SK-N-SH (cell line): ENCODE measurements at regions not wholly inside any gene's neighbourhood (a gene's known extent, or its start where the extent isn't known, plus 50 kb on each side); places are given as distances from the start of the nearest gene placed in this dataset.

Experiments used
- CTCF ChIA-PET: fragments of 300-600, 350-600 bp; formaldehyde crosslinking; extraction: SDS; loops from one replicate; lab custom pipeline; 2021; lab: Yijun Ruan, JAX
- POLR2A ChIA-PET: fragments of 350-600 bp; sonication (Branson Sonifier 250); formaldehyde crosslinking; extraction: SDS; loops from one replicate; lab custom pipeline; 2020; ENCODE audit warnings: antibody characterized with exemption, inconsistent platforms; lab: Yijun Ruan, JAX
- DNase-seq: peaks from one replicate; pipeline ENCODE4 v3.0.0; 2012
- H2AFZ ChIP-seq: fragments of 200-600 bp; sonication (generic); 2 replicates; pipeline ENCODE4 v1.8.1; 2016; ENCODE audit warnings: antibody characterized with exemption, mild to moderate bottlenecking, low read depth
- H3F3A ChIP-seq: fragments of 200-600 bp; sonication (generic); replicated peaks from 2 replicates; pipeline ENCODE3; 2016; ENCODE audit warnings: antibody characterized with exemption, mild to moderate bottlenecking; ENCODE audit not compliant: insufficient read depth
- H3K27ac ChIP-seq, 2 experiments: fragments of 200-500 bp in 1 of 2; fragments of 200-600 bp in 1 of 2; sonication (Bioruptor generic) in 1 of 2; sonication (generic), shearing (Covaris generic) in 1 of 2; 2 replicates each; pipeline versions ENCODE4 v1.5.1 to v1.6.1; 2014 to 2016; ENCODE audit warnings: low read depth in 2 of 2, inconsistent platforms in 1 of 2, low read length in 1 of 2, mild to moderate bottlenecking in 1 of 2, mixed read lengths in 1 of 2
- H3K27me3 ChIP-seq: fragments of 200-600 bp; sonication (generic), shearing (Covaris generic); 2 replicates; pipeline ENCODE4 v1.6.1; 2016; ENCODE audit warnings: mixed run types; ENCODE audit not compliant: insufficient read depth
- H3K36me3 ChIP-seq, 2 experiments: fragments of 200-500 bp in 1 of 2; fragments of 200-600 bp in 1 of 2; sonication (Bioruptor generic) in 1 of 2; sonication (generic) in 1 of 2; replicated peaks in 1 of 2; 2 replicates each; pipeline versions ENCODE3 to v1.5.1; 2014 to 2016; ENCODE audit warnings: low read length in 1 of 2, mild to moderate bottlenecking in 1 of 2; ENCODE audit not compliant: insufficient read depth in 2 of 2, control insufficient read depth in 1 of 2
- H3K4me1 ChIP-seq, 2 experiments: fragments of 200-500 bp in 1 of 2; fragments of 200-600 bp in 1 of 2; sonication (Bioruptor generic) in 1 of 2; sonication (generic), shearing (Covaris generic) in 1 of 2; 2 replicates each; pipeline versions ENCODE4 v1.5.1 to v1.6.1; 2014 to 2016; ENCODE audit warnings: low read depth in 1 of 2, low read length in 1 of 2, mixed run types in 1 of 2; ENCODE audit not compliant: insufficient read depth in 2 of 2, control insufficient read depth in 1 of 2
- H3K4me2 ChIP-seq: fragments of 200-600 bp; sonication (generic), shearing (Covaris generic); 2 replicates; pipeline ENCODE4 v1.6.1; 2017; ENCODE audit warnings: mixed run types
- H3K4me3 ChIP-seq, 2 experiments: fragments of 200-500 bp in 1 of 2; fragments of 200-600 bp in 1 of 2; sonication (Bioruptor generic) in 1 of 2; sonication (generic), shearing (Covaris generic) in 1 of 2; 2 replicates each; pipeline versions ENCODE4 v1.5.1 to v1.8.1; 2014 to 2016; ENCODE audit warnings: low read depth in 2 of 2, inconsistent platforms in 1 of 2, low read length in 1 of 2, mild to moderate bottlenecking in 1 of 2, mixed read lengths in 1 of 2, moderate library complexity in 1 of 2
- H3K79me2 ChIP-seq: fragments of 200-600 bp; sonication (generic); 2 replicates; pipeline ENCODE4 v1.8.1; 2017; ENCODE audit warnings: mild to moderate bottlenecking; ENCODE audit not compliant: insufficient read depth
- H3K9ac ChIP-seq: fragments of 200-600 bp; sonication (generic); 2 replicates; pipeline ENCODE4 v1.6.1; 2017; ENCODE audit warnings: mixed run types
- H3K9me2 ChIP-seq: fragments of 200-600 bp; sonication (generic); 2 replicates; pipeline ENCODE4 v1.6.1; 2017; ENCODE audit warnings: mixed run types
- H3K9me3 ChIP-seq: fragments of 200-600 bp; sonication (generic); 2 replicates; pipeline ENCODE4 v1.6.1; 2017; ENCODE audit warnings: mixed run types, mild to moderate bottlenecking, moderate library complexity
- H4K20me1 ChIP-seq: fragments of 200-600 bp; sonication (generic); 2 replicates; pipeline ENCODE4 v1.6.1; 2017; ENCODE audit warnings: mild to moderate bottlenecking, mixed run types; ENCODE audit not compliant: insufficient read depth
- CHD2 ChIP-seq: fragments of 150-350 bp; IDR thresholded peaks from 2 replicates; pipeline ENCODE4 v1.6.1; 2018; ENCODE audit warnings: low read length; ENCODE audit not compliant: partially characterized antibody
- ELF1 ChIP-seq: IDR thresholded peaks from 2 replicates; pipeline ENCODE4 v1.4.0; 2012
- EZH2phosphoT487 ChIP-seq: fragments of 200-600 bp; sonication (generic); IDR thresholded peaks from 2 replicates; pipeline ENCODE4 v1.6.1; 2017; ENCODE audit warnings: low read depth, mixed run types, mild to moderate bottlenecking, antibody characterized with exemption, moderate library complexity, borderline replicate concordance
- FOSL2 ChIP-seq: IDR thresholded peaks from 2 replicates; pipeline ENCODE4 v1.4.0; 2012; ENCODE audit warnings: low read depth, mild to moderate bottlenecking, moderate library complexity, borderline replicate concordance
- FOXJ3 ChIP-seq: sonication (generic); formaldehyde crosslinking; IDR thresholded peaks from 2 replicates; pipeline ENCODE4 v1.5.1; 2020; ENCODE audit warnings: mild to moderate bottlenecking, missing genetic modification reagents
- GABPA ChIP-seq: IDR thresholded peaks from 2 replicates; pipeline ENCODE4 v1.4.0; 2012; ENCODE audit warnings: low read depth, mild to moderate bottlenecking
- JUND ChIP-seq: IDR thresholded peaks from 2 replicates; pipeline ENCODE4 v1.4.0; 2012
- MXI1 ChIP-seq: IDR thresholded peaks from 2 replicates; pipeline ENCODE4 v1.6.1; 2012; ENCODE audit warnings: mild to moderate bottlenecking, low read depth, low read length, improper control_type of control experiment
- NFIC ChIP-seq: IDR thresholded peaks from 2 replicates; pipeline ENCODE4 v1.4.0; 2012; ENCODE audit warnings: borderline replicate concordance
- NRF1 ChIP-seq: IDR thresholded peaks from 2 replicates; pipeline ENCODE4 v1.6.1; 2012; ENCODE audit warnings: low read depth, mild to moderate bottlenecking, low read length
- POLR2AphosphoS5 ChIP-seq: IDR thresholded peaks from 2 replicates; pipeline ENCODE4 v1.6.1; 2012; ENCODE audit warnings: low read depth, low read length
- RAD21 ChIP-seq: IDR thresholded peaks from 2 replicates; pipeline ENCODE4 v1.6.1; 2012; ENCODE audit warnings: mild to moderate bottlenecking, low read length
- RCOR1 ChIP-seq: fragments of 150-350 bp; IDR thresholded peaks from 2 replicates; pipeline ENCODE4 v1.6.1; 2017; ENCODE audit warnings: antibody characterized with exemption, low read length
- RFX5 ChIP-seq: IDR thresholded peaks from 2 replicates; pipeline ENCODE4 v1.6.1; 2012; ENCODE audit warnings: mild to moderate bottlenecking, improper control_type of control experiment, low read length
- TAF1 ChIP-seq: IDR thresholded peaks from 2 replicates; pipeline ENCODE4 v1.6.1; 2012; ENCODE audit warnings: low read depth, mild to moderate bottlenecking, low read length, moderate library complexity, borderline replicate concordance
- TCF12 ChIP-seq: IDR thresholded peaks from 2 replicates; pipeline ENCODE4 v1.4.0; 2012
- WGBS: methylation state at CpG from one replicate; pipeline ENCODE4 v1.1.6; 2017; ENCODE audit warnings: low lambda C conversion rate; 5-methylcytosine and 5-hydroxymethylcytosine counted together
- TF ChIP-seq, protein P1 (sequence below): IDR thresholded peaks from 2 replicates; pipeline ENCODE4 v1.4.0; 2012; ENCODE audit warnings: low read depth
- TF ChIP-seq, protein P2 (sequence below): IDR thresholded peaks from 2 replicates; pipeline ENCODE4 v1.4.0; 2012; ENCODE audit warnings: low read depth, borderline replicate concordance
- TF ChIP-seq, protein P3 (sequence below): IDR thresholded peaks from 2 replicates; pipeline ENCODE4 v1.6.1; 2012; ENCODE audit warnings: mild to moderate bottlenecking, low read depth, low read length, moderate library complexity

GRCh38 chr9:118527261-118527660 is 823.1 kb downstream of the TLR4 start:
- Histone ChIP-seq H3F3A (no peaks in the 10 kb centered on the region), H3K4me3 (no peak overlapping the region), H4K20me1 (no peaks in the 10 kb centered on the region), H3K27me3 (no peaks in the 10 kb centered on the region), H2AFZ (no peak overlapping the region), H3K36me3 (no peaks in the 10 kb centered on the region), H3K4me2 (no peak overlapping the region), H3K79me2 (no peaks in the 10 kb centered on the region), H3K4me1 (peaks cover 0 to 7% of the 10 kb centered on the region in 2 experiments; a peak in 2 of 4 replicates), H3K27ac (no peak overlapping the region), H3K9me2 (no peaks in the 10 kb centered on the region), H3K9ac (no peak overlapping the region), H3K9me3 (no peaks in the 10 kb centered on the region)
- POLR2A ChIA-PET: no interaction called here
- TF ChIP-seq, protein P1, sequence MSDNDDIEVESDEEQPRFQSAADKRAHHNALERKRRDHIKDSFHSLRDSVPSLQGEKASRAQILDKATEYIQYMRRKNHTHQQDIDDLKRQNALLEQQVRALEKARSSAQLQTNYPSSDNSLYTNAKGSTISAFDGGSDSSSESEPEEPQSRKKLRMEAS: no peak
- TF ChIP-seq RAD21 (no peak), NRF1 (no peak), POLR2AphosphoS5 (no peak), MXI1 (no peak), JUND (no peak), NFIC (no peak), RFX5 (no peak), GABPA (no peak), CHD2 (no peak)
- TF ChIP-seq, protein P2, sequence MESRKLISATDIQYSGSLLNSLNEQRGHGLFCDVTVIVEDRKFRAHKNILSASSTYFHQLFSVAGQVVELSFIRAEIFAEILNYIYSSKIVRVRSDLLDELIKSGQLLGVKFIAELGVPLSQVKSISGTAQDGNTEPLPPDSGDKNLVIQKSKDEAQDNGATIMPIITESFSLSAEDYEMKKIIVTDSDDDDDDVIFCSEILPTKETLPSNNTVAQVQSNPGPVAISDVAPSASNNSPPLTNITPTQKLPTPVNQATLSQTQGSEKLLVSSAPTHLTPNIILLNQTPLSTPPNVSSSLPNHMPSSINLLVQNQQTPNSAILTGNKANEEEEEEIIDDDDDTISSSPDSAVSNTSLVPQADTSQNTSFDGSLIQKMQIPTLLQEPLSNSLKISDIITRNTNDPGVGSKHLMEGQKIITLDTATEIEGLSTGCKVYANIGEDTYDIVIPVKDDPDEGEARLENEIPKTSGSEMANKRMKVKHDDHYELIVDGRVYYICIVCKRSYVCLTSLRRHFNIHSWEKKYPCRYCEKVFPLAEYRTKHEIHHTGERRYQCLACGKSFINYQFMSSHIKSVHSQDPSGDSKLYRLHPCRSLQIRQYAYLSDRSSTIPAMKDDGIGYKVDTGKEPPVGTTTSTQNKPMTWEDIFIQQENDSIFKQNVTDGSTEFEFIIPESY: no peak
- 32% methylated on average over 1 of the region's 1 CpG for WGBS
- CTCF ChIA-PET: interaction anchor here (2.1 kb wide), 1 partner anchor 357 kb away, joined by 7 read pairs; no protein-coding TSS in a partner anchor
- no peak for DNase-seq

- Histone ChIP-seq H3K27me3 (no peaks in the 10 kb centered on the region), H3K4me3 (no peak overlapping the region), H3K4me2 (no peak overlapping the region), H3K36me3 (no peaks in the 10 kb centered on the region), H2AFZ (no peak overlapping the region), H3K9me2 (no peaks in the 10 kb centered on the region), H4K20me1 (no peaks in the 10 kb centered on the region), H3K4me1 (peaks cover 0 to 7% of the 10 kb centered on the region in 2 experiments; a peak in 2 of 4 replicates), H3K27ac (no peak overlapping the region), H3K9me3 (no peaks in the 10 kb centered on the region), H3K79me2 (no peaks in the 10 kb centered on the region), H3K9ac (no peak overlapping the region), H3F3A (no peaks in the 10 kb centered on the region)
- TF ChIP-seq FOSL2 (no peak), FOXJ3 (no peak), RCOR1 (no peak), ELF1 (no peak), NFIC (no peak), GABPA (no peak), TAF1 (no peak), TCF12 (no peak), RAD21 (no peak), JUND (no peak), MXI1 (no peak), EZH2phosphoT487 (no peak), CHD2 (no peak)
- TF ChIP-seq, protein P3, sequence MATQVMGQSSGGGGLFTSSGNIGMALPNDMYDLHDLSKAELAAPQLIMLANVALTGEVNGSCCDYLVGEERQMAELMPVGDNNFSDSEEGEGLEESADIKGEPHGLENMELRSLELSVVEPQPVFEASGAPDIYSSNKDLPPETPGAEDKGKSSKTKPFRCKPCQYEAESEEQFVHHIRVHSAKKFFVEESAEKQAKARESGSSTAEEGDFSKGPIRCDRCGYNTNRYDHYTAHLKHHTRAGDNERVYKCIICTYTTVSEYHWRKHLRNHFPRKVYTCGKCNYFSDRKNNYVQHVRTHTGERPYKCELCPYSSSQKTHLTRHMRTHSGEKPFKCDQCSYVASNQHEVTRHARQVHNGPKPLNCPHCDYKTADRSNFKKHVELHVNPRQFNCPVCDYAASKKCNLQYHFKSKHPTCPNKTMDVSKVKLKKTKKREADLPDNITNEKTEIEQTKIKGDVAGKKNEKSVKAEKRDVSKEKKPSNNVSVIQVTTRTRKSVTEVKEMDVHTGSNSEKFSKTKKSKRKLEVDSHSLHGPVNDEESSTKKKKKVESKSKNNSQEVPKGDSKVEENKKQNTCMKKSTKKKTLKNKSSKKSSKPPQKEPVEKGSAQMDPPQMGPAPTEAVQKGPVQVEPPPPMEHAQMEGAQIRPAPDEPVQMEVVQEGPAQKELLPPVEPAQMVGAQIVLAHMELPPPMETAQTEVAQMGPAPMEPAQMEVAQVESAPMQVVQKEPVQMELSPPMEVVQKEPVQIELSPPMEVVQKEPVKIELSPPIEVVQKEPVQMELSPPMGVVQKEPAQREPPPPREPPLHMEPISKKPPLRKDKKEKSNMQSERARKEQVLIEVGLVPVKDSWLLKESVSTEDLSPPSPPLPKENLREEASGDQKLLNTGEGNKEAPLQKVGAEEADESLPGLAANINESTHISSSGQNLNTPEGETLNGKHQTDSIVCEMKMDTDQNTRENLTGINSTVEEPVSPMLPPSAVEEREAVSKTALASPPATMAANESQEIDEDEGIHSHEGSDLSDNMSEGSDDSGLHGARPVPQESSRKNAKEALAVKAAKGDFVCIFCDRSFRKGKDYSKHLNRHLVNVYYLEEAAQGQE: no peak
- TF ChIP-seq, protein P2: no peak
- ChIA-PET POLR2A (no interaction called here), CTCF (interaction anchor here (0.6 to 2.4 kb wide), 4 partner anchors 9 to 836 kb away, joined by 3 to 11 read pairs (median 6); no protein-coding TSS in a partner anchor)
- WGBS: 11% methylated on average over 3 of the region's 3 CpGs
- DNase-seq: no peak
Measured at GRCh38 chr9:118529210-118529609, 825.0 kb downstream of the TLR4 start.
